Upper lobe of left lung (tissue), 6 donors: ENCODE measurements at regions not wholly inside any gene's neighbourhood (a gene's known extent, or its start where the extent isn't known, plus 50 kb on each side); places are given as distances from the start of the nearest gene placed in this dataset.

Source experiments
- ATAC-seq, 2 donors: fragments of 200-7000 bp; cut with Tn5 transposase; one replicate each; pipeline ENCODE4 v1.9.1; 2022; ENCODE audit warnings: mild to moderate bottlenecking in 2 of 2, moderate library complexity in 2 of 2; ENCODE audit not compliant: low FRiP score in 2 of 2
- DNase-seq, 2 donors: peaks; one replicate each; pipeline ENCODE4 v3.0.0-alpha.2; 2019 to 2020
- H3K27ac ChIP-seq, 4 donors: fragments of 200-600 bp; sonication (generic); one replicate each; pipeline ENCODE4 v1.5.1; 2016 to 2019
- H3K27me3 ChIP-seq, 4 donors: fragments of 200-600 bp; sonication (generic); one replicate each; pipeline ENCODE4 v1.5.1; 2017 to 2019
- H3K36me3 ChIP-seq, 4 donors: fragments of 200-600 bp; sonication (generic); one replicate each; pipeline ENCODE4 v1.5.1; 2016 to 2019
- H3K4me1 ChIP-seq, 4 donors: fragments of 200-600 bp; sonication (generic); one replicate each; pipeline ENCODE4 v1.5.1; 2018 to 2019
- H3K4me3 ChIP-seq, 4 donors: fragments of 200-600 bp; sonication (generic); one replicate each; pipeline ENCODE4 v1.5.1; 2017 to 2019; ENCODE audit warnings: mild to moderate bottlenecking in 2 of 4, moderate library complexity in 1 of 4
- H3K9me3 ChIP-seq, 4 donors: fragments of 200-600 bp; sonication (generic); one replicate each; pipeline ENCODE4 v1.5.1; 2018 to 2019
- CTCF ChIP-seq, 6 experiments: fragments of 450-650 bp in 4 of 6; fragments of 200-600 bp in 2 of 6; sonication (generic) in 2 of 6; IDR thresholded peaks; one replicate each; pipeline ENCODE4 v1.5.1; 2016 to 2019; ENCODE audit warnings: antibody characterized with exemption in 6 of 6
- EP300 ChIP-seq, 4 donors: sonication (generic); formaldehyde crosslinking; IDR thresholded peaks; one replicate each; pipeline ENCODE4 v1.5.1; 2017; ENCODE audit warnings: antibody characterized with exemption in 4 of 4, control low read depth in 2 of 4
- POLR2A ChIP-seq, 4 donors: fragments of 450-650 bp; IDR thresholded peaks; one replicate each; pipeline ENCODE4 v1.5.1; 2016 to 2017; ENCODE audit warnings: antibody characterized with exemption in 4 of 4, mild to moderate bottlenecking in 2 of 4
- POLR2AphosphoS5 ChIP-seq, 2 donors: sonication (generic); formaldehyde crosslinking; IDR thresholded peaks; one replicate each; pipeline ENCODE4 v1.5.1; 2017; ENCODE audit warnings: antibody characterized with exemption in 2 of 2
- WGBS, 2 donors: methylation state at CpG; one replicate each; pipeline ENCODE4 v1.1.5; 2017 to 2018; 5-methylcytosine and 5-hydroxymethylcytosine counted together
- donor health status: DM: no; HTN: no; CAD: no; lungs with moderate emphysema.
- donor health status: DM: no; HTN: yes; CAD: no; lungs with severe emphysema.

GRCh38 chr7:35492451-35493175, 202.3 kb downstream of the HERPUD2 start:
- Histone ChIP-seq H3K27ac (no peak overlapping the region), H3K4me1 (no peaks in the 10 kb centered on the region), H3K36me3 (no peaks in the 10 kb centered on the region), H3K27me3 (no peaks in the 10 kb centered on the region), H3K4me3 (no peak overlapping the region), H3K9me3 (no peaks in the 10 kb centered on the region)
- no peak for DNase-seq
- ATAC-seq, result no peak
- WGBS, 2 donors, result 76 to 82% methylated on average over 19 of the region's 19 CpGs
- TF ChIP-seq EP300 (IDR thresholded peaks at IDR 0.05) (no peak), POLR2A (IDR thresholded peaks at IDR 0.05) (no peak), CTCF (IDR thresholded peaks at IDR 0.05) (no peak), POLR2AphosphoS5 (IDR thresholded peaks at IDR 0.05) (no peak)

- H3K27me3 ChIP-seq, result no peaks in the 10 kb centered on the region
- no peak overlapping the region for H3K27ac ChIP-seq
- H3K9me3 ChIP-seq, result no peaks in the 10 kb centered on the region
- ATAC-seq (no peak), DNase-seq (no peak)
- H3K4me3 ChIP-seq, result no peak overlapping the region
- TF ChIP-seq POLR2A (IDR thresholded peaks at IDR 0.05) (no peak), POLR2AphosphoS5 (IDR thresholded peaks at IDR 0.05) (no peak), EP300 (IDR thresholded peaks at IDR 0.05) (no peak)
- H3K36me3 ChIP-seq, result no peaks in the 10 kb centered on the region
- WGBS, 2 donors, result 60 to 72% methylated on average over 1 of the region's 1 CpG
- no peaks in the 10 kb centered on the region for H3K4me1 ChIP-seq
Observed at GRCh38 chr7:35491233-35491632, 203.7 kb downstream of the HERPUD2 start.

GRCh38 chr7:35487841-35488240, 207.1 kb downstream of the HERPUD2 start:
- ATAC-seq (no peak), DNase-seq (no peak)
- no peak overlapping the region for H3K27ac ChIP-seq
- H3K36me3 ChIP-seq, result no peaks in the 10 kb centered on the region
- H3K27me3 ChIP-seq, result no peaks in the 10 kb centered on the region
- whole genome bisulfite sequencing, 2 donors, result 85 to 88% methylated on average over 2 of the region's 2 CpGs
- H3K9me3 ChIP-seq, result no peaks in the 10 kb centered on the region
- no peak overlapping the region for H3K4me3 ChIP-seq
- TF ChIP-seq POLR2AphosphoS5 (IDR thresholded peaks at IDR 0.05) (no peak), POLR2A (IDR thresholded peaks at IDR 0.05) (no peak), EP300 (IDR thresholded peaks at IDR 0.05) (no peak), CTCF (IDR thresholded peaks at IDR 0.05) (no peak)
- no peaks in the 10 kb centered on the region for H3K4me1 ChIP-seq

GRCh38 chr7:35487402-35487801, 207.5 kb downstream of the HERPUD2 start:
- Histone ChIP-seq H3K9me3 (no peaks in the 10 kb centered on the region), H3K36me3 (no peaks in the 10 kb centered on the region), H3K4me3 (no peak overlapping the region), H3K27ac (no peak overlapping the region), H3K27me3 (no peaks in the 10 kb centered on the region), H3K4me1 (no peaks in the 10 kb centered on the region)
- ATAC-seq (no peak), DNase-seq (no peak)
- TF ChIP-seq CTCF (IDR thresholded peaks at IDR 0.05), result no peak
- no peak for TF ChIP-seq EP300 (IDR thresholded peaks at IDR 0.05)
- no peak for TF ChIP-seq POLR2AphosphoS5 (IDR thresholded peaks at IDR 0.05)
- TF ChIP-seq POLR2A (IDR thresholded peaks at IDR 0.05), result no peak
- WGBS, 2 donors, result 70 to 86% methylated on average over 3 to 6 of the region's 6 CpGs

GRCh38 chr7:35485436-35485835, 209.5 kb downstream of the HERPUD2 start:
- ATAC-seq (no peak), DNase-seq (no peak)
- no peak overlapping the region for H3K27ac ChIP-seq
- WGBS, 2 donors, result 60 to 65% methylated on average over 6 of the region's 6 CpGs
- H3K4me1 ChIP-seq, result no peaks in the 10 kb centered on the region
- no peaks in the 10 kb centered on the region for H3K36me3 ChIP-seq
- no peak for TF ChIP-seq POLR2AphosphoS5 (IDR thresholded peaks at IDR 0.05)
- no peak for TF ChIP-seq EP300 (IDR thresholded peaks at IDR 0.05)
- no peak for TF ChIP-seq CTCF (IDR thresholded peaks at IDR 0.05)
- no peaks in the 10 kb centered on the region for H3K27me3 ChIP-seq
- no peak overlapping the region for H3K4me3 ChIP-seq
- H3K9me3 ChIP-seq, result no peaks in the 10 kb centered on the region
